ENCODE measurements at regions not wholly inside any gene's neighbourhood (a gene's known extent, or its start where the extent isn't known, plus 50 kb on each side); places are given as distances from the start of the nearest gene placed in this dataset.

- TF ChIP-seq CTCF (conservative IDR thresholded peaks at IDR 0.05; ENCODE audit: low read depth, low read length) (no peak), EZH2 (IDR thresholded peaks at IDR 0.05; ENCODE audit: borderline replicate concordance, low read depth, low read length, poor library complexity, severe bottlenecking) (no peak)
Measured at GRCh38 chr20:48010623-48011022, 225.3 kb upstream of the SULF2 start.

Measured in A673 (cell line).